Neuronal stem cell (in vitro differentiated cells): ENCODE measurements at regions not wholly inside any gene's neighbourhood (a gene's known extent, or its start where the extent isn't known, plus 50 kb on each side); places are given as distances from the start of the nearest gene placed in this dataset.

Experiments used
- DNase-seq: peaks from one replicate; pipeline ENCODE4 v3.0.0-alpha.2; 2013; ENCODE audit warnings: low spot score
- H2AFZ ChIP-seq: one replicate; pipeline ENCODE4 v1.6.1; 2013; ENCODE audit warnings: mild to moderate bottlenecking, low read length, inconsistent platforms
- H2AK5ac ChIP-seq: 2 replicates; pipeline ENCODE4 v1.6.1; 2013; ENCODE audit warnings: low read depth, mild to moderate bottlenecking, inconsistent platforms, low read length, moderate library complexity, mixed read lengths
- H2BK120ac ChIP-seq: 2 replicates; pipeline ENCODE4 v1.6.1; 2013; ENCODE audit warnings: low read depth, mild to moderate bottlenecking, inconsistent platforms, low read length, moderate library complexity, mixed read lengths
- H2BK12ac ChIP-seq: one replicate; pipeline ENCODE4 v1.6.1; 2013; ENCODE audit warnings: low read length, inconsistent platforms
- H2BK15ac ChIP-seq: 2 replicates; pipeline ENCODE4 v1.6.1; 2013; ENCODE audit warnings: mild to moderate bottlenecking, low read length, inconsistent platforms, mixed read lengths
- H2BK5ac ChIP-seq: one replicate; pipeline ENCODE4 v1.6.1; 2013; ENCODE audit warnings: inconsistent platforms, mild to moderate bottlenecking, low read length, moderate library complexity
- H3K14ac ChIP-seq: one replicate; pipeline ENCODE4 v1.6.1; 2013; ENCODE audit warnings: low read length, inconsistent platforms
- H3K18ac ChIP-seq: 2 replicates; pipeline ENCODE4 v1.6.1; 2013; ENCODE audit warnings: low read length, inconsistent platforms
- H3K23ac ChIP-seq: 2 replicates; pipeline ENCODE4 v1.6.1; 2013; ENCODE audit warnings: low read depth, mild to moderate bottlenecking, mixed read lengths, low read length, inconsistent platforms; ENCODE audit not compliant: poor library complexity
- H3K27ac ChIP-seq: replicated peaks from 3 replicates; pipeline ENCODE4 v1.5.1; 2013; ENCODE audit warnings: low read length, inconsistent platforms
- H3K27me3 ChIP-seq, 3 experiments: 2 replicates each; pipeline ENCODE4 v1.6.1; 2013; ENCODE audit warnings: low read length in 3 of 3, mild to moderate bottlenecking in 2 of 3, inconsistent platforms in 1 of 3, low read depth in 1 of 3, mixed read lengths in 1 of 3, moderate library complexity in 1 of 3; ENCODE audit not compliant: control insufficient read depth in 3 of 3, insufficient read depth in 3 of 3
- H3K36me3 ChIP-seq, 2 donors: replicated peaks in 1 of 2; 2 replicates each; pipeline ENCODE4 v1.6.1; 2013; ENCODE audit warnings: low read length in 2 of 2; ENCODE audit not compliant: control insufficient read depth in 2 of 2, insufficient read depth in 2 of 2
- H3K4ac ChIP-seq: 2 replicates; pipeline ENCODE4 v1.6.1; 2013; ENCODE audit warnings: inconsistent platforms, mild to moderate bottlenecking, low read length, moderate library complexity
- H3K4me1 ChIP-seq, 2 donors: 1 replicate in 1 of 2; 2 replicates in 1 of 2; pipeline ENCODE4 v1.6.1; 2013; ENCODE audit warnings: low read length in 2 of 2, low read depth in 1 of 2; ENCODE audit not compliant: control insufficient read depth in 2 of 2, insufficient read depth in 1 of 2
- H3K4me2 ChIP-seq: one replicate; pipeline ENCODE4 v1.6.1; 2013; ENCODE audit warnings: mild to moderate bottlenecking, low read length, inconsistent platforms; ENCODE audit not compliant: insufficient read depth, poor library complexity, severe bottlenecking
- H3K4me3 ChIP-seq, 2 donors: 2 replicates each; pipeline ENCODE4 v1.5.1; 2013; ENCODE audit warnings: low read length in 2 of 2, mild to moderate bottlenecking in 2 of 2, inconsistent platforms in 1 of 2, moderate library complexity in 1 of 2
- H3K79me1 ChIP-seq: one replicate; pipeline ENCODE4 v1.6.1; 2013; ENCODE audit warnings: low read depth, mild to moderate bottlenecking, inconsistent platforms, low read length, moderate library complexity
- H3K9ac ChIP-seq: one replicate; pipeline ENCODE4 v1.6.1; 2013; ENCODE audit warnings: mild to moderate bottlenecking, low read depth, low read length, inconsistent platforms; ENCODE audit not compliant: poor library complexity
- H3K9me3 ChIP-seq, 2 donors: replicated peaks in 1 of 2; 2 replicates each; pipeline versions ENCODE3 to v1.6.1; 2013; ENCODE audit warnings: low read length in 2 of 2, mild to moderate bottlenecking in 2 of 2, inconsistent platforms in 1 of 2, low read depth in 1 of 2, mixed read lengths in 1 of 2, moderate library complexity in 1 of 2; ENCODE audit not compliant: control insufficient read depth in 2 of 2, insufficient read depth in 1 of 2
- H4K8ac ChIP-seq: one replicate; pipeline ENCODE4 v1.6.1; 2013; ENCODE audit warnings: low read depth, mild to moderate bottlenecking, inconsistent platforms, low read length, moderate library complexity
- H4K91ac ChIP-seq: one replicate; pipeline ENCODE4 v1.6.1; 2013; ENCODE audit warnings: low read length, low read depth, mild to moderate bottlenecking, inconsistent platforms; ENCODE audit not compliant: poor library complexity
- WGBS, 2 donors: extraction: QIAGEN DNeasy Blood & Tissue Kit; methylation state at CpG; one replicate each; pipeline ENCODE4 v1.1.7; 2013; ENCODE audit warnings: missing lambda C conversion rate in 2 of 2, mixed read lengths in 1 of 2; ENCODE audit not compliant: insufficient read length in 2 of 2, insufficient replicate concordance in 1 of 2; ENCODE audit errors: extremely low coverage in 2 of 2; 5-methylcytosine and 5-hydroxymethylcytosine counted together

DNA sequence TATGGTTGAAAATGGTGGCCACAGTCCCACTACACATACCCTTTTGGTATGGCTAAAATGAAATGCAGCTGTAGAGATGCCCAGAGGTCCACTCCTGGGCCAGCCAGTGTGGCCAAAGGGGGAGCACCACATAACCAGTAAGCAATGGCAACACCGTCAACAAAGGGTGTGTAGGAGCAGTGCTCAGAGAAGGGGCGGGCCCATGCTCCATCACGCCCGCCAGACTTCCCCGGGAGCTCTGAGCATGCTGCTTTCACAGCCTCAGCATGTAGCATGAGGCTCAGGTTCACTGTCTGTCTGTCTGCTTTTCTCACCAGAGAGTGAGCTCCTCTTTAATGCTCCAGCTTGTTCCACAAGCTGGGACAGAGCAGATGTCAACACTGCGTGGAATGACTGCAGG is 537.6 kb downstream of the MATN1 start:
- H3K9me3 ChIP-seq: no peaks in the 10 kb centered on the region
- no peaks in the 10 kb centered on the region for H3K79me1 ChIP-seq
- no peak overlapping the region for H2AFZ ChIP-seq
- no peak overlapping the region for H2BK120ac ChIP-seq
- WGBS, 2 donors: no CpG with 5 or more reads among the region's 6 CpGs
- H3K27ac ChIP-seq: no peak overlapping the region
- H3K36me3 ChIP-seq: no peaks in the 10 kb centered on the region
- no peak overlapping the region for H2BK12ac ChIP-seq
- no peak overlapping the region for H3K14ac ChIP-seq
- no peak overlapping the region for H2BK15ac ChIP-seq
- H3K27me3 ChIP-seq: no peaks in the 10 kb centered on the region
- DNase-seq: no peak
- no peak overlapping the region for H3K4ac ChIP-seq
- no peak overlapping the region for H3K4me2 ChIP-seq
- H3K4me3 ChIP-seq: no peak overlapping the region
- no peak overlapping the region for H3K23ac ChIP-seq
- H3K4me1 ChIP-seq: no peaks in the 10 kb centered on the region
- H3K9ac ChIP-seq: no peak overlapping the region
- no peak overlapping the region for H2AK5ac ChIP-seq
- no peak overlapping the region for H2BK5ac ChIP-seq
- H3K18ac ChIP-seq: no peak overlapping the region
- no peak overlapping the region for H4K8ac ChIP-seq
- H4K91ac ChIP-seq: no peak overlapping the region

DNA sequence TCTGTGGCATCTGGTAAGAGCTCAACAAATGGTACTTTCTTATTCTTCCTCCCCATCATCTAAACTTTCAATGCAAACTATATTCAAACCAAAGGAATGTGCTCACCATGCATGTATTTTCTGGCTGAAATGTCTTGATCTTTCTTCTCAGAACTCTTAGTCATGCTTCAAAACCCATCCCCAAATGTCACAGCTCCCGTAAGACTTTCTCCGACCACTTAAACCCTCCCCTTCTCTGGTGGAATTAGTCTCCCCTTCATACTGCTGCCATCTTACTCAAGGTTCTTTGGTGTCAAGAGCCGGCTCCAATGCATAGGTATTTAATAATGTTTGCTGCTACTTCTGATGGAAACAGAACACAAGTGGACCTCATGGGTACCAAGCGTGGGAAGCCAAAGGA is 538.1 kb downstream of the MATN1 start:
- no peak overlapping the region for H3K4ac ChIP-seq
- no peak overlapping the region for H4K8ac ChIP-seq
- no peak overlapping the region for H2BK12ac ChIP-seq
- no peak overlapping the region for H3K23ac ChIP-seq
- H2BK5ac ChIP-seq: no peak overlapping the region
- no peak overlapping the region for H4K91ac ChIP-seq
- no peaks in the 10 kb centered on the region for H3K9me3 ChIP-seq
- DNase-seq: no peak
- no peak overlapping the region for H3K27ac ChIP-seq
- H3K27me3 ChIP-seq: no peaks in the 10 kb centered on the region
- H3K4me2 ChIP-seq: no peak overlapping the region
- no peaks in the 10 kb centered on the region for H3K36me3 ChIP-seq
- no peak overlapping the region for H3K18ac ChIP-seq
- H3K4me1 ChIP-seq: no peaks in the 10 kb centered on the region
- no peak overlapping the region for H2BK15ac ChIP-seq
- WGBS, 2 donors: no CpG with 5 or more reads among the region's 4 CpGs
- no peak overlapping the region for H2BK120ac ChIP-seq
- no peak overlapping the region for H2AFZ ChIP-seq
- no peaks in the 10 kb centered on the region for H3K79me1 ChIP-seq
- H3K4me3 ChIP-seq: no peak overlapping the region
- H2AK5ac ChIP-seq: no peak overlapping the region
- no peak overlapping the region for H3K9ac ChIP-seq
- no peak overlapping the region for H3K14ac ChIP-seq

GRCh38 chr1:30184393-30185141 is 538.8 kb downstream of the MATN1 start:
- no peak overlapping the region for H2BK120ac ChIP-seq
- H2BK12ac ChIP-seq: no peak overlapping the region
- H4K91ac ChIP-seq: no peak overlapping the region
- no peak overlapping the region for H3K23ac ChIP-seq
- H3K4ac ChIP-seq: no peak overlapping the region
- no peaks in the 10 kb centered on the region for H3K79me1 ChIP-seq
- no peak overlapping the region for H2BK5ac ChIP-seq
- H3K18ac ChIP-seq: no peak overlapping the region
- H3K4me3 ChIP-seq: no peak overlapping the region
- no CpG with 5 or more reads among the region's 1 CpG for WGBS, 2 donors
- no peak for DNase-seq
- no peak overlapping the region for H3K4me2 ChIP-seq
- H3K9me3 ChIP-seq: no peaks in the 10 kb centered on the region
- no peak overlapping the region for H4K8ac ChIP-seq
- H3K14ac ChIP-seq: no peak overlapping the region
- H3K27ac ChIP-seq: no peak overlapping the region
- no peaks in the 10 kb centered on the region for H3K4me1 ChIP-seq
- H2BK15ac ChIP-seq: no peak overlapping the region
- H3K27me3 ChIP-seq: no peaks in the 10 kb centered on the region
- no peak overlapping the region for H3K9ac ChIP-seq
- H2AFZ ChIP-seq: no peak overlapping the region
- H3K36me3 ChIP-seq: no peaks in the 10 kb centered on the region
- H2AK5ac ChIP-seq: no peak overlapping the region

DNA sequence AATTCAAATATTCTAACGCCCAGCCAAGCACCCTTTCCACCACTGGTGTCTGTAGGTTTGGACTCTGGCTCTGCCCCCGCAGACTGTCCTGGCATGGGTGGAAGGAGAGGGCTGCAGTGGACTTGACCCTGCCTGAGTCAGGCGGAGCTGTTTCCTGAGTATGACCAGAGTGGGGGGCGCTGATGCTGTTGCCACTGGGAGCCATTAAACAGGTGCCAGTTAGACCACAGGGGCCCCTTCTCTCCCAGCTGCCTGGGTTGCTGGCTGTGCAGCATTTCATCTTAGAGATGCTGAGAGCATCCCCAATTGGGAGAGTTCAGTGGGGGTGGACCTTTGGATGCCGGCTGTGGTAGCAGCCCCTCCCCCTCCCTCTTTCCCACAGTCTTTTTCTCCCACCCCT is 539.5 kb downstream of the MATN1 start:
- Histone ChIP-seq H2BK12ac (no peak overlapping the region), H3K36me3 (no peaks in the 10 kb centered on the region), H3K14ac (no peak overlapping the region), H2BK15ac (no peak overlapping the region), H3K4me1 (no peaks in the 10 kb centered on the region), H2AK5ac (no peak overlapping the region), H4K91ac (no peak overlapping the region), H3K27me3 (no peaks in the 10 kb centered on the region), H3K9ac (no peak overlapping the region), H3K27ac (no peak overlapping the region), H3K4me2 (no peak overlapping the region), H3K4me3 (no peak overlapping the region), H3K23ac (no peak overlapping the region), H2BK5ac (no peak overlapping the region), H4K8ac (no peak overlapping the region), H3K18ac (peak overlapping the region; percentile 32), H3K4ac (no peak overlapping the region), H2BK120ac (no peak overlapping the region), H2AFZ (no peak overlapping the region), H3K79me1 (no peaks in the 10 kb centered on the region), H3K9me3 (no peaks in the 10 kb centered on the region)
- no peak for DNase-seq
- WGBS, 2 donors: no CpG with 5 or more reads among the region's 5 CpGs
